Esophagus muscularis mucosa (tissue), 4 donors: ENCODE measurements at regions not wholly inside any gene's neighbourhood (a gene's known extent, or its start where the extent isn't known, plus 50 kb on each side); places are given as distances from the start of the nearest gene placed in this dataset.

Source experiments
- CTCF ChIP-seq, 3 experiments: fragments of 200-600 bp in 2 of 3; fragments of 450-650 bp in 1 of 3; sonication (generic) in 2 of 3; IDR thresholded peaks; one replicate each; pipeline ENCODE4 v1.5.1; 2017 to 2019; ENCODE audit warnings: antibody characterized with exemption in 3 of 3, mild to moderate bottlenecking in 2 of 3, moderate library complexity in 1 of 3
- EP300 ChIP-seq: sonication (generic); formaldehyde crosslinking; IDR thresholded peaks from one replicate; pipeline ENCODE4 v1.6.1; 2017; ENCODE audit warnings: antibody characterized with exemption
- POLR2A ChIP-seq: fragments of 450-650 bp; IDR thresholded peaks from one replicate; pipeline ENCODE4 v1.6.1; 2017; ENCODE audit warnings: antibody characterized with exemption, moderate library complexity, mild to moderate bottlenecking, low read depth
- POLR2AphosphoS5 ChIP-seq, 2 donors: sonication (generic); formaldehyde crosslinking; IDR thresholded peaks; one replicate each; pipeline ENCODE4 v1.6.1; 2017; ENCODE audit warnings: antibody characterized with exemption in 2 of 2

GRCh38 chr1:69492286-69492685 lies 75.4 kb upstream of the LRRC7 start:
- TF ChIP-seq CTCF (IDR thresholded peaks at IDR 0.05) (no peak), POLR2A (no peak), POLR2AphosphoS5 (IDR thresholded peaks at IDR 0.05) (no peak), EP300 (no peak)
